Smooth muscle cell (in vitro differentiated cells): ENCODE measurements at regions not wholly inside any gene's neighbourhood (a gene's known extent, or its start where the extent isn't known, plus 50 kb on each side); places are given as distances from the start of the nearest gene placed in this dataset.

Experiments used
- DNase-seq: peaks from one replicate; lab custom pipeline; 2025; ENCODE audit not compliant: unreplicated experiment; lab: John Stamatoyannopoulos, UW
- H2AFZ ChIP-seq: fragments of 200-600 bp; sonication (generic); 2 replicates; pipeline ENCODE4 v1.6.0; 2016; ENCODE audit warnings: antibody characterized with exemption, low read depth, mild to moderate bottlenecking
- H3F3A ChIP-seq: fragments of 200-600 bp; sonication (generic); 2 replicates; pipeline ENCODE4 v1.6.0; 2017; ENCODE audit warnings: antibody characterized with exemption, low read depth
- H3K27ac ChIP-seq: fragments of 200-600 bp; sonication (generic); 2 replicates; pipeline ENCODE4 v1.5.1; 2016; ENCODE audit warnings: low read depth, mild to moderate bottlenecking
- H3K27me3 ChIP-seq: fragments of 200-600 bp; sonication (generic); 2 replicates; pipeline ENCODE4 v1.6.1; 2016; ENCODE audit warnings: low read depth, mild to moderate bottlenecking
- H3K36me3 ChIP-seq: fragments of 200-600 bp; sonication (generic); 2 replicates; pipeline ENCODE4 v1.5.1; 2016; ENCODE audit warnings: low read depth
- H3K4me1 ChIP-seq: fragments of 200-600 bp; sonication (generic); 2 replicates; pipeline ENCODE4 v1.5.1; 2016; ENCODE audit warnings: low read depth
- H3K4me2 ChIP-seq: fragments of 200-600 bp; sonication (generic); 2 replicates; pipeline ENCODE4 v1.6.0; 2016; ENCODE audit warnings: mild to moderate bottlenecking
- H3K4me3 ChIP-seq: fragments of 200-600 bp; sonication (generic); 2 replicates; pipeline ENCODE4 v1.5.1; 2016; ENCODE audit warnings: mild to moderate bottlenecking
- H3K79me2 ChIP-seq: fragments of 200-600 bp; sonication (generic); 2 replicates; pipeline ENCODE4 v1.6.0; 2016; ENCODE audit warnings: low read depth, mild to moderate bottlenecking
- H3K9ac ChIP-seq: fragments of 200-600 bp; sonication (generic); 2 replicates; pipeline ENCODE4 v1.6.0; 2016; ENCODE audit warnings: low read depth
- H3K9me3 ChIP-seq: fragments of 200-600 bp; sonication (generic); replicated peaks from 2 replicates; pipeline ENCODE4 v1.5.1; 2016; ENCODE audit warnings: low read depth
- H4K20me1 ChIP-seq: fragments of 200-600 bp; sonication (generic); 2 replicates; pipeline ENCODE4 v1.6.0; 2016; ENCODE audit warnings: low read depth
- WGBS: methylation state at CpG from one replicate; pipeline ENCODE4 v1.1.7; 2016; ENCODE audit warnings: low lambda C conversion rate; 5-methylcytosine and 5-hydroxymethylcytosine counted together
- TF ChIP-seq, protein P1 (sequence below): fragments of 200-600 bp; sonication (generic); IDR thresholded peaks from 2 replicates; pipeline ENCODE4 v1.5.1; 2017; ENCODE audit warnings: borderline replicate concordance, mild to moderate bottlenecking, antibody characterized with exemption; ENCODE audit not compliant: insufficient read depth, poor library complexity, severe bottlenecking

DNA sequence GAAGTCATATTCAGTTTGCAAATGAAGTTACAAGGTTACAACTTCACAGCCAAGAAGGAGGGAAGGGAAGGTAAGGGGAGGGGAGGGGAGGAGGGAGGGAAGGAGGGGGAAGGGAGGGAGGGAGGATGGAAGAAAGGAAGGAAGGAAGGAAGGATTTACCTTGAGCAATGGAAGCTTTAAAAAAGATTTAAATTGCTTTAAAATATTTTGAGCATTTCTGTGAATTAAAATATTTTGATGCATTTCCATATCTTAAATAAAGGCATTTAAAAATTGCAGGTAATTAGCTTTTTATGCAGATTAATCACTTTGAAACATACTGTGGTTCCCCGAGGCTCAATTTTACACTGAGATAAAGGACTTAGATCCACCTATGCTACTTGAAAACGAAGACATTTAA lies 618.0 kb downstream of the TFAP2A start:
- Histone ChIP-seq H3K9ac (no peak overlapping the region), H3K27me3 (no peaks in the 10 kb centered on the region), H3K36me3 (no peaks in the 10 kb centered on the region), H3K4me1 (no peaks in the 10 kb centered on the region), H4K20me1 (no peaks in the 10 kb centered on the region), H3K9me3 (no peaks in the 10 kb centered on the region), H3F3A (no peaks in the 10 kb centered on the region), H2AFZ (no peak overlapping the region), H3K4me3 (no peak overlapping the region), H3K4me2 (no peak overlapping the region), H3K27ac (no peak overlapping the region), H3K79me2 (no peaks in the 10 kb centered on the region)
- WGBS, result 88% methylated on average over 2 of the region's 2 CpGs
- TF ChIP-seq, protein P1, sequence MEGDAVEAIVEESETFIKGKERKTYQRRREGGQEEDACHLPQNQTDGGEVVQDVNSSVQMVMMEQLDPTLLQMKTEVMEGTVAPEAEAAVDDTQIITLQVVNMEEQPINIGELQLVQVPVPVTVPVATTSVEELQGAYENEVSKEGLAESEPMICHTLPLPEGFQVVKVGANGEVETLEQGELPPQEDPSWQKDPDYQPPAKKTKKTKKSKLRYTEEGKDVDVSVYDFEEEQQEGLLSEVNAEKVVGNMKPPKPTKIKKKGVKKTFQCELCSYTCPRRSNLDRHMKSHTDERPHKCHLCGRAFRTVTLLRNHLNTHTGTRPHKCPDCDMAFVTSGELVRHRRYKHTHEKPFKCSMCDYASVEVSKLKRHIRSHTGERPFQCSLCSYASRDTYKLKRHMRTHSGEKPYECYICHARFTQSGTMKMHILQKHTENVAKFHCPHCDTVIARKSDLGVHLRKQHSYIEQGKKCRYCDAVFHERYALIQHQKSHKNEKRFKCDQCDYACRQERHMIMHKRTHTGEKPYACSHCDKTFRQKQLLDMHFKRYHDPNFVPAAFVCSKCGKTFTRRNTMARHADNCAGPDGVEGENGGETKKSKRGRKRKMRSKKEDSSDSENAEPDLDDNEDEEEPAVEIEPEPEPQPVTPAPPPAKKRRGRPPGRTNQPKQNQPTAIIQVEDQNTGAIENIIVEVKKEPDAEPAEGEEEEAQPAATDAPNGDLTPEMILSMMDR, result no peak
- DNase-seq, result no peak

DNA sequence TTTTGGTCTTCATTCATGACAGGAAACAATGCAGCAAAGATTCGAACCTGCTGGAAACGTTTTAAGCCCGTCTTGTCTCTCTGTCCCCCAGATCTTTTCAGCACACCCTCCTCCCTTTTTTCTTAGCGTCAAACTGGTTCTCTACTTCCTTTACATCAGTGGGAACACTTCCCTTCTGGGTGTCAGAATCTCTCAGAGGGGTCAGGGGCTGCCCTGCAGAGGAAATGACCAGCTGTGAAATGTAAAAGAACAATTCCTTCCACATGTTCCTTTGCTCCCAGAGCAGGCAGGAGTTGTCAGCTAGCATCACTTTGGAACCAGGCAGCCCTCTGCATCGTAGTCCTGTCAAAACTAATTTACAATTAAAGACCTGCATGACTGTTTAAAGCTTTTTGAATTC lies 619.0 kb downstream of the TFAP2A start:
- DNase-seq, result no peak
- Histone ChIP-seq H3K79me2 (no peaks in the 10 kb centered on the region), H3K4me1 (no peaks in the 10 kb centered on the region), H3K36me3 (no peaks in the 10 kb centered on the region), H3K27ac (no peak overlapping the region), H4K20me1 (no peaks in the 10 kb centered on the region), H3K9me3 (no peaks in the 10 kb centered on the region), H3K9ac (no peak overlapping the region), H3K4me2 (no peak overlapping the region), H3K4me3 (no peak overlapping the region), H3F3A (no peaks in the 10 kb centered on the region), H2AFZ (no peak overlapping the region), H3K27me3 (no peaks in the 10 kb centered on the region)
- 63% methylated on average over 5 of the region's 5 CpGs for WGBS
- TF ChIP-seq, protein P1, result no peak

DNA sequence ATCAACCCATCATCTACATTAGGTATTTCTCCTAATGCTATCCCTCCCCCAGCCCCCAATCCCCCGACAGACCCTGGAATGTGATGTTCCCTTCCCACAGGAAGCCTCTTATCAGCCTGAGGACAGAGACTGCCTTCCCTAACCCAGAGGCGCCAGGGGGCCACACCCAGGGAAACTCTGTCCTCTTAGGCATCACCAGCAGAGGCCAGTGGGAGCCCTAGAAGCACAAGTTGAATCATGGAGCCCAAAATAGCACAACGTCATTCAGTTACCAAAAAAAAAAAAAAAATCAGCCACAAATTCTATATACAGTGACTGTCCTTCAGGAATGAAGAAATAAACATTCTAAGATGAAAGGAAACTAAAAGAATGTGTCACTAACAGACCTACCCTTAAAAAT lies 625.7 kb downstream of the TFAP2A start:
- Histone ChIP-seq H3K27ac (no peak overlapping the region), H3K4me1 (no peaks in the 10 kb centered on the region), H3K9me3 (no peaks in the 10 kb centered on the region), H4K20me1 (no peaks in the 10 kb centered on the region), H3K4me3 (no peak overlapping the region), H3K27me3 (no peaks in the 10 kb centered on the region), H3F3A (no peaks in the 10 kb centered on the region), H3K4me2 (peak overlapping the region; percentile 20), H3K79me2 (no peaks in the 10 kb centered on the region), H3K36me3 (no peaks in the 10 kb centered on the region), H3K9ac (no peak overlapping the region), H2AFZ (no peak overlapping the region)
- DNase-seq, result no peak
- TF ChIP-seq, protein P1, result no peak
- 44% methylated on average over 3 of the region's 3 CpGs for WGBS

DNA sequence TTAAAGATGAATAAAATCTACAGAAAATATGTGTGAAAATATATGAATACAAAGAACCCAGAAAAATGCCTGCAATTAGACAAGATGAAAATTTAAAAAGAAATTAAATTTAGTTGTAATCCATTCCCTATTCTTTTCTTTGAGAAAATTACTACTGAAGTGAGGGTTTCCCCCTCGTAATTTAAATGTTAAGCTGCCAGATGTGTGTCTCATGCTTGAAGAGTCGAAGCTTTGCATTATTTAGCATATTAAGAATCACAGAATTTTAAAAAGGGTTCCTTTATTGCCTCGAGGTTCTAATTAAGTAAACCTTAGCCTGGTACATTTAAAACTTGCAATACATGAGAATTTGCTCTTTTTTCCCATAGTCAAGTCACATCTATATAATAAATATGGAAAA lies 630.1 kb downstream of the TFAP2A start:
- DNase-seq, result no peak
- 83% methylated on average over 3 of the region's 3 CpGs for WGBS
- Histone ChIP-seq H3F3A (no peaks in the 10 kb centered on the region), H3K9ac (no peak overlapping the region), H4K20me1 (no peaks in the 10 kb centered on the region), H3K27me3 (no peaks in the 10 kb centered on the region), H3K79me2 (no peaks in the 10 kb centered on the region), H2AFZ (no peak overlapping the region), H3K36me3 (no peaks in the 10 kb centered on the region), H3K4me1 (no peaks in the 10 kb centered on the region), H3K4me2 (no peak overlapping the region), H3K27ac (no peak overlapping the region), H3K4me3 (no peak overlapping the region), H3K9me3 (no peaks in the 10 kb centered on the region)
- TF ChIP-seq, protein P1, result no peak
